ENCODE measurements at regions not wholly inside any gene's neighbourhood (a gene's known extent, or its start where the extent isn't known, plus 50 kb on each side); places are given as distances from the start of the nearest gene placed in this dataset.

GRCh38 chr7:92904244-92905131, 68.1 kb upstream of the CDK6 start:
- TF ChIP-seq EZH2phosphoT487 (IDR thresholded peaks at IDR 0.05; ENCODE audit: borderline replicate concordance, low read depth, low read length) (no peak), CTCF (conservative IDR thresholded peaks at IDR 0.05; ENCODE audit: low read length) (no peak)
